OCI-LY7 (cell line): ENCODE measurements at regions not wholly inside any gene's neighbourhood (a gene's known extent, or its start where the extent isn't known, plus 50 kb on each side); places are given as distances from the start of the nearest gene placed in this dataset.

Experiments used
- BruUV-seq: library from RNA; stranded (reverse); fragments of 400-500 nt; replicated peaks from 2 replicates; lab custom pipeline; 2021; lab: Mats Ljungman, UMichigan
- CTCF ChIA-PET: fragments of 300-600 bp; sonication (Branson Sonifier 250); formaldehyde crosslinking; loops from one replicate; lab custom pipeline; 2022; ENCODE audit warnings: antibody characterized with exemption; ENCODE audit not compliant: unreplicated experiment; lab: Charles Lee
- POLR2A ChIA-PET: fragments of 300-600 bp; sonication (Branson Sonifier 250); formaldehyde crosslinking; loops from one replicate; lab custom pipeline; 2022; ENCODE audit warnings: antibody characterized with exemption; lab: Charles Lee
- DNase-seq: peaks from one replicate; pipeline ENCODE4 v3.0.0-alpha.2; 2015; ENCODE audit warnings: low spot score
- H2AFZ ChIP-seq: fragments of 200-600 bp; sonication (generic), shearing (Covaris generic); 2 replicates; pipeline ENCODE4 v1.6.1; 2014; ENCODE audit warnings: mild to moderate bottlenecking, antibody characterized with exemption, low read length, moderate library complexity
- H3K27ac ChIP-seq: fragments of 200-600 bp; sonication (generic); 2 replicates; pipeline ENCODE4 v1.5.1; 2014; ENCODE audit warnings: mixed run types, low read depth, mild to moderate bottlenecking, moderate library complexity, low read length, inconsistent platforms; ENCODE audit not compliant: poor library complexity, severe bottlenecking
- H3K36me3 ChIP-seq: fragments of 200-600 bp; sonication (generic); 2 replicates; pipeline ENCODE4 v1.6.1; 2014; ENCODE audit warnings: mild to moderate bottlenecking, antibody characterized with exemption, low read length, moderate library complexity, mixed read lengths; ENCODE audit not compliant: insufficient read depth
- H3K4me1 ChIP-seq: fragments of 200-600 bp; sonication (generic); 2 replicates; pipeline ENCODE4 v1.5.1; 2014; ENCODE audit warnings: mild to moderate bottlenecking, low read length; ENCODE audit not compliant: insufficient read depth, poor library complexity, severe bottlenecking
- H3K4me2 ChIP-seq: fragments of 200-600 bp; sonication (generic); 2 replicates; pipeline ENCODE4 v1.6.1; 2014; ENCODE audit warnings: mild to moderate bottlenecking, low read length
- H3K4me3 ChIP-seq: fragments of 200-600 bp; sonication (generic); 2 replicates; pipeline ENCODE4 v1.5.1; 2014; ENCODE audit warnings: mild to moderate bottlenecking, low read depth, low read length; ENCODE audit not compliant: poor library complexity, severe bottlenecking
- H3K79me2 ChIP-seq: fragments of 200-600 bp; sonication (generic); 2 replicates; pipeline ENCODE4 v1.6.1; 2016; ENCODE audit warnings: low read depth, mild to moderate bottlenecking, low read length, moderate library complexity, mixed read lengths; ENCODE audit not compliant: insufficient read depth
- H3K9me2 ChIP-seq: fragments of 200-600 bp; sonication (generic); 2 replicates; pipeline ENCODE4 v1.6.1; 2016; ENCODE audit warnings: mild to moderate bottlenecking, low read length, mixed read lengths; ENCODE audit not compliant: insufficient read depth
- H3K9me3 ChIP-seq: fragments of 200-600 bp; sonication (generic); 2 replicates; pipeline ENCODE4 v1.6.1; 2014; ENCODE audit warnings: mild to moderate bottlenecking, mixed run types, low read length, mixed read lengths
- H4K20me1 ChIP-seq: fragments of 200-600 bp; sonication (generic); 2 replicates; pipeline ENCODE4 v1.6.1; 2014; ENCODE audit warnings: mild to moderate bottlenecking, antibody characterized with exemption, low read length, moderate library complexity, mixed read lengths; ENCODE audit not compliant: insufficient read depth
- CTCF ChIP-seq: fragments of 200-600 bp; sonication (generic); conservative IDR thresholded peaks from 2 replicates; pipeline ENCODE4 v1.5.1; 2014; ENCODE audit warnings: mild to moderate bottlenecking, antibody characterized with exemption, low read length, moderate library complexity, mixed read lengths
- EZH2phosphoT487 ChIP-seq: fragments of 200-600 bp; sonication (generic); IDR thresholded peaks from 2 replicates; pipeline ENCODE4 v1.6.1; 2018; ENCODE audit warnings: low read depth, borderline replicate concordance, mild to moderate bottlenecking, mixed run types, antibody characterized with exemption, low read length, moderate library complexity, mixed read lengths
- intact Hi-C: fragments of 100-400 bp; cut with micrococcal nuclease; formaldehyde crosslinking; loops from one replicate; pipeline ENCODE4 v1.10.0; 2022; ENCODE audit not compliant: unreplicated experiment

GRCh38 chr2:16070648-16070971 lies 130.3 kb downstream of the MYCN start:
- H3K9me3 ChIP-seq, result no peaks in the 10 kb centered on the region
- intact Hi-C loops, result no loop called here
- no peaks in the 10 kb centered on the region for H3K79me2 ChIP-seq
- H3K4me1 ChIP-seq, result no peaks in the 10 kb centered on the region
- H2AFZ ChIP-seq, result no peak overlapping the region
- no peaks in the 10 kb centered on the region for H3K36me3 ChIP-seq
- no peak overlapping the region for H3K4me3 ChIP-seq
- no peak overlapping the region for H3K4me2 ChIP-seq
- DNase-seq, result no peak
- no peak for TF ChIP-seq EZH2phosphoT487
- no peak for TF ChIP-seq CTCF
- no peaks in the 10 kb centered on the region for H4K20me1 ChIP-seq
- ChIA-PET CTCF (no interaction called here), POLR2A (no interaction called here)
- no peak overlapping the region for H3K27ac ChIP-seq
- no TSS peak for BruUV-seq
- no peaks in the 10 kb centered on the region for H3K9me2 ChIP-seq

GRCh38 chr2:16069933-16070647 lies 129.7 kb downstream of the MYCN start:
- BruUV-seq, result no TSS peak
- TF ChIP-seq CTCF (no peak), EZH2phosphoT487 (no peak)
- H3K79me2 ChIP-seq, result no peaks in the 10 kb centered on the region
- no peaks in the 10 kb centered on the region for H3K9me3 ChIP-seq
- intact Hi-C loops, result no loop called here
- H3K4me3 ChIP-seq, result no peak overlapping the region
- DNase-seq, result no peak
- no peak overlapping the region for H3K4me2 ChIP-seq
- ChIA-PET CTCF (no interaction called here), POLR2A (no interaction called here)
- H2AFZ ChIP-seq, result no peak overlapping the region
- H3K4me1 ChIP-seq, result no peaks in the 10 kb centered on the region
- no peaks in the 10 kb centered on the region for H3K9me2 ChIP-seq
- no peak overlapping the region for H3K27ac ChIP-seq
- no peaks in the 10 kb centered on the region for H3K36me3 ChIP-seq
- H4K20me1 ChIP-seq, result no peaks in the 10 kb centered on the region

DNA sequence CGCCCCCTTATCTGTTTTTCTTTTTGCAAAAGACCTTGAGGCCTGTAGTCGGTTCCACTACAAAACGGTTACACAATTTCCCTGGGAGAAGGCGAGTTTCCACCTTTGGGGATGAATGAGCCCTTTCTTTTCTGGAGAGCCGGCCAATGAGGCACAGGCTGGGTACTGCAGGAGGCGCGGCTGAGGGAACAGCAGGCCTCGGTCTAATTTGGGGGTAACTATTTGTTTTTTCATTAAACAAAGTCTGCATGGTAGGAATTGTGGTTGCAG lies 129.2 kb downstream of the MYCN start:
- Histone ChIP-seq H3K36me3 (no peaks in the 10 kb centered on the region), H3K4me3 (no peak overlapping the region), H2AFZ (no peak overlapping the region), H3K9me3 (no peaks in the 10 kb centered on the region), H4K20me1 (no peaks in the 10 kb centered on the region), H3K4me2 (no peak overlapping the region), H3K79me2 (no peaks in the 10 kb centered on the region), H3K27ac (no peak overlapping the region), H3K4me1 (no peaks in the 10 kb centered on the region), H3K9me2 (no peaks in the 10 kb centered on the region)
- no peak for TF ChIP-seq CTCF
- TF ChIP-seq EZH2phosphoT487, result no peak
- BruUV-seq, result no TSS peak
- POLR2A ChIA-PET, result no interaction called here
- CTCF ChIA-PET, result no interaction called here
- DNase-seq, result no peak
- intact Hi-C loops, result no loop called here
